WTC11 (cell line): ENCODE measurements at regions not wholly inside any gene's neighbourhood (a gene's known extent, or its start where the extent isn't known, plus 50 kb on each side); places are given as distances from the start of the nearest gene placed in this dataset.

Experiments used
- ATAC-seq: fragments of 200-7000 bp; cut with Tn5 transposase; 2 replicates; pipeline ENCODE4 v1.10.0; 2021; ENCODE audit warnings: mild to moderate bottlenecking, moderate library complexity
- CTCF ChIA-PET: fragments of 300-600 bp; sonication (Branson Sonifier 250); formaldehyde crosslinking; loops from one replicate; lab custom pipeline; 2021; ENCODE audit warnings: antibody characterized with exemption; lab: Charles Lee
- POLR2A ChIA-PET: fragments of 350-600 bp; sonication (Branson Sonifier 250); formaldehyde crosslinking; loops from one replicate; lab custom pipeline; 2021; ENCODE audit warnings: antibody characterized with exemption; lab: Charles Lee
- DNase-seq: peaks from one replicate; pipeline ENCODE4 v3.0.0; 2021; ENCODE audit warnings: low spot score
- H3K27ac Mint-ChIP-seq: 2 replicates; pipeline ENCODE4 v1.8.0; 2021; ENCODE audit warnings: mixed read lengths
- H3K27me3 Mint-ChIP-seq: 2 replicates; pipeline ENCODE4 v1.8.0; 2021; ENCODE audit warnings: low read depth, mild to moderate bottlenecking, moderate library complexity, mixed read lengths
- H3K36me3 Mint-ChIP-seq: 2 replicates; pipeline ENCODE4 v1.8.0; 2021; ENCODE audit warnings: mixed read lengths
- H3K4me1 Mint-ChIP-seq: 2 replicates; pipeline ENCODE4 v1.8.0; 2022; ENCODE audit warnings: mixed read lengths
- H3K4me3 Mint-ChIP-seq: 2 replicates; pipeline ENCODE4 v1.8.0; 2021; ENCODE audit warnings: mild to moderate bottlenecking, moderate library complexity, mixed read lengths
- H3K9me3 Mint-ChIP-seq: 2 replicates; pipeline ENCODE4 v1.8.0; 2021; ENCODE audit warnings: mixed read lengths
- ATF1 ChIP-seq: sonication (generic); formaldehyde crosslinking; IDR thresholded peaks from 2 replicates; pipeline ENCODE4 v1.8.1; 2023; ENCODE audit warnings: mild to moderate bottlenecking, moderate library complexity, missing genetic modification reagents
- FOXK1 ChIP-seq: sonication (generic); formaldehyde crosslinking; IDR thresholded peaks from 2 replicates; pipeline ENCODE4 v1.8.0; 2022; ENCODE audit warnings: mild to moderate bottlenecking, moderate library complexity, missing genetic modification reagents
- KAT7 ChIP-seq: sonication (generic); formaldehyde crosslinking; IDR thresholded peaks from 2 replicates; pipeline ENCODE4 v1.8.1; 2023; ENCODE audit warnings: missing genetic modification reagents, mild to moderate bottlenecking, borderline replicate concordance
- NFATC4 ChIP-seq: fragments of 250-450 bp; sonication (Bioruptor Pico); IDR thresholded peaks from 2 replicates; pipeline ENCODE4 v1.9.0; 2021; ENCODE audit warnings: mild to moderate bottlenecking
- SMAD3 ChIP-seq: sonication (generic); formaldehyde crosslinking; IDR thresholded peaks from 2 replicates; pipeline ENCODE4 v1.8.0; 2022; ENCODE audit warnings: missing genetic modification reagents, mild to moderate bottlenecking, borderline replicate concordance
- ZNF317 ChIP-seq: sonication (generic); formaldehyde crosslinking; IDR thresholded peaks from 2 replicates; pipeline ENCODE4 v1.8.1; 2023; ENCODE audit warnings: low read depth, mild to moderate bottlenecking, moderate library complexity, missing genetic modification reagents, borderline replicate concordance
- ZNF416 ChIP-seq: fragments of 250-450 bp; sonication (Bioruptor Pico); IDR thresholded peaks from 2 replicates; pipeline ENCODE4 v1.9.0; 2021; ENCODE audit warnings: mild to moderate bottlenecking, inconsistent platforms
- TF ChIP-seq, protein P1 (sequence below): sonication (generic); formaldehyde crosslinking; IDR thresholded peaks from 2 replicates; pipeline ENCODE4 v1.8.1; 2022; ENCODE audit warnings: low read depth, missing genetic modification reagents, borderline replicate concordance
- TF ChIP-seq, protein P2 (sequence below): fragments of 250-450 bp; sonication (Bioruptor Pico); conservative IDR thresholded peaks from 2 replicates; pipeline ENCODE4 v1.9.0; 2021; ENCODE audit warnings: mild to moderate bottlenecking
- TF ChIP-seq, protein P3 (sequence below): sonication (generic); formaldehyde crosslinking; conservative IDR thresholded peaks from 2 replicates; pipeline ENCODE4 v1.8.1; 2022; ENCODE audit warnings: mild to moderate bottlenecking, missing genetic modification reagents
- TF ChIP-seq, protein P4 (sequence below): sonication (generic); formaldehyde crosslinking; IDR thresholded peaks from 2 replicates; pipeline ENCODE4 v1.8.0; 2023; ENCODE audit warnings: mild to moderate bottlenecking, missing genetic modification reagents
- TF ChIP-seq, protein P5 (sequence below): sonication (generic); formaldehyde crosslinking; IDR thresholded peaks from 2 replicates; pipeline ENCODE4 v1.8.1; 2023; ENCODE audit warnings: mild to moderate bottlenecking, missing genetic modification reagents, moderate library complexity
- TF ChIP-seq, protein P6 (sequence below): sonication (generic); formaldehyde crosslinking; IDR thresholded peaks from 2 replicates; pipeline ENCODE4 v1.8.0; 2022; ENCODE audit warnings: missing genetic modification reagents

DNA sequence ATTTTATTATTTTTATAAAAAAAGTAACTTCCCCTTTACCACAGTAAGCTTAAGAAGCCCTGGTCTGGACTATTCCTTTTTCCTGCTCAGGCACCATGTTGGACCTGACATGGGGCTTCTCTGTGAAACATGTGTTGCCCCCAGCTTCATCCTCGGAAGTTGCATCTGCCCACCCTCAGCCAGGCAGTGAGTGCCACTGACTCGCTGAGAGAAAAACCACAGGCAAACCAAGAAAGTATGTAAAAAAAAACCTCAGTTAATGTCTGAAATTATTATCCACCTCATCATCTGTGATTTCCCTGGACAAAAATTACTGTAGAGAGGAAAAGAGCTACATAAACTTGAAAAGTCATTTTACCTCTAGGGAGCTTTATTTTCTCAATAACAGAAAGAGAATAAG, 109.9 kb upstream of the MCHR2 start (continued):
- TF ChIP-seq, protein P1, sequence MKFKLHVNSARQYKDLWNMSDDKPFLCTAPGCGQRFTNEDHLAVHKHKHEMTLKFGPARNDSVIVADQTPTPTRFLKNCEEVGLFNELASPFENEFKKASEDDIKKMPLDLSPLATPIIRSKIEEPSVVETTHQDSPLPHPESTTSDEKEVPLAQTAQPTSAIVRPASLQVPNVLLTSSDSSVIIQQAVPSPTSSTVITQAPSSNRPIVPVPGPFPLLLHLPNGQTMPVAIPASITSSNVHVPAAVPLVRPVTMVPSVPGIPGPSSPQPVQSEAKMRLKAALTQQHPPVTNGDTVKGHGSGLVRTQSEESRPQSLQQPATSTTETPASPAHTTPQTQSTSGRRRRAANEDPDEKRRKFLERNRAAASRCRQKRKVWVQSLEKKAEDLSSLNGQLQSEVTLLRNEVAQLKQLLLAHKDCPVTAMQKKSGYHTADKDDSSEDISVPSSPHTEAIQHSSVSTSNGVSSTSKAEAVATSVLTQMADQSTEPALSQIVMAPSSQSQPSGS (CRISPR knock-in tag) = no peak
- TF ChIP-seq, protein P2, sequence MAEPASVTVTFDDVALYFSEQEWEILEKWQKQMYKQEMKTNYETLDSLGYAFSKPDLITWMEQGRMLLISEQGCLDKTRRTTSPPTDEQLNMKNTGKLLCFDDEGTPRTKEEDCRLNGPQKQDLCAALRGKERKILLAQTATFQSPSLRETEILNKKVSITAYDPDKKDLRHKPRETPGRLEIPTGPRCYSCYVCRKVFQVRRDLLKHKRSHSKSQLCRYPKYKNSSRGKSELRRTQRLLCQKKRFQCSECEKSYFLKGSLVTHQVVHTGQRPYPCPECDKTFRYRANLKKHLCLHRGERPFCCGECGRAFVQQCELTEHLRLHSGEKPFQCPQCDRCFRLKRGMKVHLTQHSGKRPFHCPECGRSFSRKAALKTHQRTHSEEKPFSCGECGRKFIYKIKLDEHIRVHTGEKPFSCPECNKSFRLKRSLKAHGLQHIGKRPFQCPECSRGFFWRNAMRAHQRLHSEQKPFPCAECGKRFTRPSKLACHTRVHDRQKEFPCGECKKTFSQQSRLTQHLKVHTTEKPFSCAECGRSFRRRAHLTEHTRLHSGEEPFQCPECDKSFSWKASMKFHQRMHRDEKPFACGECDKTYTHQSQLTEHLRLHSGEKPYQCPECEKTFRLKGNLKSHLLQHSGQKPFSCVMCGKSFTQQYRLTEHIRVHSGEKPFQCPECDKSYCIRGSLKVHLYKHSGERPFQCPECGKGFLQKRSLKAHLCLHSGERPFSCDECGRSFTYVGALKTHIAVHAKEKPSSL = no peak
- TF ChIP-seq, protein P3, sequence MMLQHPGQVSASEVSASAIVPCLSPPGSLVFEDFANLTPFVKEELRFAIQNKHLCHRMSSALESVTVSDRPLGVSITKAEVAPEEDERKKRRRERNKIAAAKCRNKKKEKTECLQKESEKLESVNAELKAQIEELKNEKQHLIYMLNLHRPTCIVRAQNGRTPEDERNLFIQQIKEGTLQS (CRISPR knock-in tag) = no peak
- TF ChIP-seq NFATC4 (CRISPR knock-in tag) = no peak

DNA sequence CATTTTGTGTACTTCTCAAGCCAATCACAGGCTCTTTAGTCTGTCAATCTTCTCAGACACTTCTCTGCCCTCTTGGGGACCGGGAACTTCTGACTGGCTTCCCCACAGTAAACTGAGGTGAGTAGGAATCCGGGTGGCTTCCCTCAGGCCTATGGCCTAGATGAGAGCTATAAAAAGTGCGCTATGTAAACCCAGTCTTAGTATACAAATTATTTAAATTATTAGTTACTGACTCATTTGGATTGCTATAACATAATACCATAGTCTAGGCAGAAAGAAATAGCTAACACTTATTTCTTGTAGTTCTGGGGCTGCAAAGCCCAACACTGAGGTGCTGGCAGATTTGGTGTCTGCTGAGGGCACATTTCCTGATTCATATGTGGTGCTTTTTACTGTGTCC, 109.2 kb upstream of the MCHR2 start:
- Mint-ChIP-seq H3K4me1 (peaks cover 17% of the 10 kb centered on the region), H3K36me3 (no peaks in the 10 kb centered on the region)
- TF ChIP-seq FOXK1 (CRISPR knock-in tag) = no peak
- TF ChIP-seq, protein P4, sequence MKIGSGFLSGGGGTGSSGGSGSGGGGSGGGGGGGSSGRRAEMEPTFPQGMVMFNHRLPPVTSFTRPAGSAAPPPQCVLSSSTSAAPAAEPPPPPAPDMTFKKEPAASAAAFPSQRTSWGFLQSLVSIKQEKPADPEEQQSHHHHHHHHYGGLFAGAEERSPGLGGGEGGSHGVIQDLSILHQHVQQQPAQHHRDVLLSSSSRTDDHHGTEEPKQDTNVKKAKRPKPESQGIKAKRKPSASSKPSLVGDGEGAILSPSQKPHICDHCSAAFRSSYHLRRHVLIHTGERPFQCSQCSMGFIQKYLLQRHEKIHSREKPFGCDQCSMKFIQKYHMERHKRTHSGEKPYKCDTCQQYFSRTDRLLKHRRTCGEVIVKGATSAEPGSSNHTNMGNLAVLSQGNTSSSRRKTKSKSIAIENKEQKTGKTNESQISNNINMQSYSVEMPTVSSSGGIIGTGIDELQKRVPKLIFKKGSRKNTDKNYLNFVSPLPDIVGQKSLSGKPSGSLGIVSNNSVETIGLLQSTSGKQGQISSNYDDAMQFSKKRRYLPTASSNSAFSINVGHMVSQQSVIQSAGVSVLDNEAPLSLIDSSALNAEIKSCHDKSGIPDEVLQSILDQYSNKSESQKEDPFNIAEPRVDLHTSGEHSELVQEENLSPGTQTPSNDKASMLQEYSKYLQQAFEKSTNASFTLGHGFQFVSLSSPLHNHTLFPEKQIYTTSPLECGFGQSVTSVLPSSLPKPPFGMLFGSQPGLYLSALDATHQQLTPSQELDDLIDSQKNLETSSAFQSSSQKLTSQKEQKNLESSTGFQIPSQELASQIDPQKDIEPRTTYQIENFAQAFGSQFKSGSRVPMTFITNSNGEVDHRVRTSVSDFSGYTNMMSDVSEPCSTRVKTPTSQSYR = no peak
- no peak for TF ChIP-seq ZNF317 (CRISPR knock-in tag)
- no peak for TF ChIP-seq SMAD3 (CRISPR knock-in tag)
- TF ChIP-seq KAT7 (CRISPR knock-in tag) = no peak
- TF ChIP-seq, protein P5, sequence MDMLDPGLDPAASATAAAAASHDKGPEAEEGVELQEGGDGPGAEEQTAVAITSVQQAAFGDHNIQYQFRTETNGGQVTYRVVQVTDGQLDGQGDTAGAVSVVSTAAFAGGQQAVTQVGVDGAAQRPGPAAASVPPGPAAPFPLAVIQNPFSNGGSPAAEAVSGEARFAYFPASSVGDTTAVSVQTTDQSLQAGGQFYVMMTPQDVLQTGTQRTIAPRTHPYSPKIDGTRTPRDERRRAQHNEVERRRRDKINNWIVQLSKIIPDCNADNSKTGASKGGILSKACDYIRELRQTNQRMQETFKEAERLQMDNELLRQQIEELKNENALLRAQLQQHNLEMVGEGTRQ (CRISPR knock-in tag) = no peak
- TF ChIP-seq, protein P6, sequence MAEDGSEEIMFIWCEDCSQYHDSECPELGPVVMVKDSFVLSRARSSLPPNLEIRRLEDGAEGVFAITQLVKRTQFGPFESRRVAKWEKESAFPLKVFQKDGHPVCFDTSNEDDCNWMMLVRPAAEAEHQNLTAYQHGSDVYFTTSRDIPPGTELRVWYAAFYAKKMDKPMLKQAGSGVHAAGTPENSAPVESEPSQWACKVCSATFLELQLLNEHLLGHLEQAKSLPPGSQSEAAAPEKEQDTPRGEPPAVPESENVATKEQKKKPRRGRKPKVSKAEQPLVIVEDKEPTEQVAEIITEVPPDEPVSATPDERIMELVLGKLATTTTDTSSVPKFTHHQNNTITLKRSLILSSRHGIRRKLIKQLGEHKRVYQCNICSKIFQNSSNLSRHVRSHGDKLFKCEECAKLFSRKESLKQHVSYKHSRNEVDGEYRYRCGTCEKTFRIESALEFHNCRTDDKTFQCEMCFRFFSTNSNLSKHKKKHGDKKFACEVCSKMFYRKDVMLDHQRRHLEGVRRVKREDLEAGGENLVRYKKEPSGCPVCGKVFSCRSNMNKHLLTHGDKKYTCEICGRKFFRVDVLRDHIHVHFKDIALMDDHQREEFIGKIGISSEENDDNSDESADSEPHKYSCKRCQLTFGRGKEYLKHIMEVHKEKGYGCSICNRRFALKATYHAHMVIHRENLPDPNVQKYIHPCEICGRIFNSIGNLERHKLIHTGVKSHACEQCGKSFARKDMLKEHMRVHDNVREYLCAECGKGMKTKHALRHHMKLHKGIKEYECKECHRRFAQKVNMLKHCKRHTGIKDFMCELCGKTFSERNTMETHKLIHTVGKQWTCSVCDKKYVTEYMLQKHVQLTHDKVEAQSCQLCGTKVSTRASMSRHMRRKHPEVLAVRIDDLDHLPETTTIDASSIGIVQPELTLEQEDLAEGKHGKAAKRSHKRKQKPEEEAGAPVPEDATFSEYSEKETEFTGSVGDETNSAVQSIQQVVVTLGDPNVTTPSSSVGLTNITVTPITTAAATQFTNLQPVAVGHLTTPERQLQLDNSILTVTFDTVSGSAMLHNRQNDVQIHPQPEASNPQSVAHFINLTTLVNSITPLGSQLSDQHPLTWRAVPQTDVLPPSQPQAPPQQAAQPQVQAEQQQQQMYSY (CRISPR knock-in tag) = no peak
- TF ChIP-seq ZNF416 (CRISPR knock-in tag) = no peak
- TF ChIP-seq ATF1 (CRISPR knock-in tag) = no peak
- TF ChIP-seq, all 79 proteins: peak for 0
- CTCF ChIA-PET = interaction anchor here (1.4 kb wide), 1 partner anchor 101 kb away, joined by 5 read pairs; no protein-coding TSS in a partner anchor
- POLR2A ChIA-PET = no interaction called here
- Mint-ChIP-seq H3K9me3 (no peaks in the 10 kb centered on the region), H3K27me3 (no peaks in the 10 kb centered on the region), H3K27ac (no peak overlapping the region), H3K4me3 (no peak overlapping the region)
- DNase-seq (no peak), ATAC-seq (no peak)
